ENCODE measurements at regions not wholly inside any gene's neighbourhood (a gene's known extent, or its start where the extent isn't known, plus 50 kb on each side); places are given as distances from the start of the nearest gene placed in this dataset.

DNA sequence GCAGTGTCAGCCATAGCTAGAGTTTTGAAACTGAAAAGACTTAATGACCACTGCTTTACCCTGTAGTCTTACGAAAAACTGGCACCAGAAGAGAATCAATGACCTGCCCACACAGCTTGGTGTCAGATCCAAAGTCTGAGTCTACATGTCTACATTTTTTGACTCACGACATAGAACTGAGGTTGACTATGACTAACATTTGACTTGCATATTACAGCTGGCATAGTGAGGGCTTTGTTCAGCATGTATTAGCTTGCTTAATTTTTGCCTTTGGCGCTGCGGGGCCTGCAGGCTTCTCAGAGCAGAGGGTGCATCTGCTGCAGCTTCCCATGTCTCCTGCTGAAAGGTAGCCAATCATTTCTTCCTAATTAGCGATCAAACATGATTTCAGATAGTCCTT, 167.0 kb downstream of the EBLN2 start:
- Histone ChIP-seq H3K4me1 (ENCODE audit: control insufficient read depth, insufficient read depth, low read length) (no peaks in the 10 kb centered on the region), H2BK5ac (ENCODE audit: low read depth, low read length, poor library complexity, severe bottlenecking) (no peak overlapping the region), H3K4me3 (ENCODE audit: insufficient read depth, low read depth, low read length) (no peak overlapping the region), H3K23ac (ENCODE audit: low read depth, low read length) (no peak overlapping the region), H3K9ac (ENCODE audit: low read depth, low read length) (no peak overlapping the region), H3K18ac (ENCODE audit: low read depth, low read length) (no peak overlapping the region), H2BK15ac (ENCODE audit: low read depth, low read length) (no peak overlapping the region), H3K4ac (ENCODE audit: low read depth, low read length) (no peak overlapping the region), H3K4me2 (ENCODE audit: low read depth, low read length) (no peak overlapping the region), H3K27me3 (ENCODE audit: control insufficient read depth, insufficient read depth, low read length) (no peaks in the 10 kb centered on the region), H4K8ac (ENCODE audit: low read depth in 2 of 2, low read length in 2 of 2) (no peak overlapping the region), H2AK9ac (replicated peaks; ENCODE audit: low read depth, low read length, poor library complexity) (no peak overlapping the region), H3K56ac (ENCODE audit: extremely low read depth, insufficient read depth, low read length) (no peak overlapping the region), H4K91ac (ENCODE audit: insufficient read depth, low read depth, low read length) (no peak overlapping the region), H4K5ac (ENCODE audit: low read depth, low read length) (no peak overlapping the region), H3K79me1 (ENCODE audit: low read depth in 1 of 2, low read length in 2 of 2) (no peaks in the 10 kb centered on the region), H3K9me3 (ENCODE audit: control insufficient read depth, insufficient read depth, low read length) (no peaks in the 10 kb centered on the region), H2AK5ac (ENCODE audit: low read depth, low read length) (no peak overlapping the region), H4K20me1 (ENCODE audit: insufficient read depth, low read length) (no peaks in the 10 kb centered on the region), H3K36me3 (ENCODE audit: control insufficient read depth, insufficient read depth, low read length) (no peaks in the 10 kb centered on the region), H3K9me1 (ENCODE audit: insufficient read depth, low read length) (no peaks in the 10 kb centered on the region), H2BK20ac (ENCODE audit: low read depth, low read length) (no peak overlapping the region), H2AFZ (replicated peaks; ENCODE audit: low read length, poor library complexity) (no peak overlapping the region), H3K14ac (replicated peaks; ENCODE audit: low read depth, low read length) (no peak overlapping the region), H2BK120ac (ENCODE audit: low read depth, low read length) (no peak overlapping the region), H3K27ac (ENCODE audit: insufficient read depth, low read length) (no peak overlapping the region)
- TF ChIP-seq CEBPB (IDR thresholded peaks at IDR 0.05; ENCODE audit: low read depth, low read length) (no peak), RCOR1 (IDR thresholded peaks at IDR 0.05; ENCODE audit: insufficient replicate concordance, low read length) (no peak)
- 63% methylated on average over 1 of the region's 5 CpGs; no CpG with 5 or more reads in 1 of the 2 experiments for WGBS, 2 experiments (ENCODE audit: extremely low coverage in 2 of 2, insufficient read length in 1 of 2)
- BruUV-seq (replicated peaks): no TSS peak
- DNase-seq (no peak), ATAC-seq (ENCODE audit: low read depth) (no peak)
- ChIA-PET CTCF (interaction anchor here (0.7 kb wide), 1 partner anchor 1487 kb away, joined by 4 read pairs; no protein-coding TSS in a partner anchor), POLR2A (ENCODE audit: unreplicated experiment) (no interaction called here)
- in situ Hi-C loops (cut with MboI; ENCODE audit: low sequenced_read_pairs) (no loop called here), intact Hi-C loops (cut with micrococcal nuclease) (loop anchor here (10.0 kb wide), 1 partner anchor 1346 kb away; no protein-coding TSS in a partner anchor), dilution Hi-C loops (cut with HindIII; ENCODE audit: low sequenced_read_pairs, unreplicated experiment) (no loop called here)
